Ishikawa (cell line): ENCODE measurements at regions not wholly inside any gene's neighbourhood (a gene's known extent, or its start where the extent isn't known, plus 50 kb on each side); places are given as distances from the start of the nearest gene placed in this dataset.

Experiments
- CEBPB ChIP-seq: IDR thresholded peaks from 2 replicates; pipeline ENCODE4 v1.6.1; 2012
- CREB1 ChIP-seq: IDR thresholded peaks from 2 replicates; pipeline ENCODE4 v1.6.1; 2012; ENCODE audit warnings: low read depth
- EGR1 ChIP-seq: IDR thresholded peaks from 2 replicates; pipeline ENCODE4 v1.6.1; 2012
- EP300 ChIP-seq: IDR thresholded peaks from 2 replicates; pipeline ENCODE4 v1.6.1; 2012; ENCODE audit warnings: borderline replicate concordance
- FOXM1 ChIP-seq: IDR thresholded peaks from 2 replicates; pipeline ENCODE4 v1.6.1; 2012; ENCODE audit warnings: low read depth, borderline replicate concordance
- NFIC ChIP-seq: IDR thresholded peaks from 2 replicates; pipeline ENCODE4 v1.6.1; 2012
- RAD21 ChIP-seq: IDR thresholded peaks from 2 replicates; pipeline ENCODE4 v1.6.1; 2012; ENCODE audit warnings: low read depth
- TAF1 ChIP-seq: IDR thresholded peaks from 2 replicates; pipeline ENCODE4 v1.6.1; 2012; ENCODE audit warnings: low read depth, mild to moderate bottlenecking
- TCF12 ChIP-seq: IDR thresholded peaks from 2 replicates; pipeline ENCODE4 v1.6.1; 2012; ENCODE audit warnings: low read depth
- TEAD4 ChIP-seq: IDR thresholded peaks from 2 replicates; pipeline ENCODE4 v1.6.1; 2012
- YY1 ChIP-seq: IDR thresholded peaks from 2 replicates; pipeline ENCODE4 v1.6.1; 2012; ENCODE audit warnings: low read depth
- ZBTB7A ChIP-seq: IDR thresholded peaks from 2 replicates; pipeline ENCODE4 v1.6.1; 2012; ENCODE audit warnings: low read depth
- TF ChIP-seq, protein P1 (sequence below): IDR thresholded peaks from 2 replicates; pipeline ENCODE4 v1.6.1; 2012; ENCODE audit warnings: low read depth, mild to moderate bottlenecking
- TF ChIP-seq, protein P2 (sequence below): IDR thresholded peaks from 2 replicates; pipeline ENCODE4 v1.6.1; 2012
- TF ChIP-seq, protein P3 (sequence below): IDR thresholded peaks from 2 replicates; pipeline ENCODE4 v1.6.1; 2012

DNA sequence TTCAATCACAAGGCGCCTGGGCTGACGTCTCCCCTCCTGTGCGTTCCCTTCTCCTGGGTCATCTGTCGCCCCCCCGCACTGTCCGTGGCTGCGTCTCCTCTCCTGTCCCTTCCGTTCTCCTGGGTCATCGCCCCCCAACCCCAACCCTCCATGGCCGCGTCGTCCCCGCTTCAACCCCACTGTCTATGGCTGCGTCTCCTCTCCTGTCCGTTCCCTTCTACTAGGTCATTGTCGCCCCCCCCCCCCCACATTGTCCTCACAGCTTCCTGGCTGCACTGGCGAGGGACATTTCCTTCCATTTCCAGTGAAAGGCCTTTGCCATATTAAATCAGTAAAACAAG is 118.9 kb downstream of the TMEM18 start:
- TF ChIP-seq EGR1: no peak
- no peak for TF ChIP-seq FOXM1
- no peak for TF ChIP-seq NFIC
- TF ChIP-seq TCF12: no peak
- no peak for TF ChIP-seq TEAD4
- no peak for TF ChIP-seq CEBPB
- TF ChIP-seq ZBTB7A: no peak
- TF ChIP-seq TAF1: no peak
- TF ChIP-seq YY1: no peak
- TF ChIP-seq CREB1: no peak
- TF ChIP-seq, protein P1, sequence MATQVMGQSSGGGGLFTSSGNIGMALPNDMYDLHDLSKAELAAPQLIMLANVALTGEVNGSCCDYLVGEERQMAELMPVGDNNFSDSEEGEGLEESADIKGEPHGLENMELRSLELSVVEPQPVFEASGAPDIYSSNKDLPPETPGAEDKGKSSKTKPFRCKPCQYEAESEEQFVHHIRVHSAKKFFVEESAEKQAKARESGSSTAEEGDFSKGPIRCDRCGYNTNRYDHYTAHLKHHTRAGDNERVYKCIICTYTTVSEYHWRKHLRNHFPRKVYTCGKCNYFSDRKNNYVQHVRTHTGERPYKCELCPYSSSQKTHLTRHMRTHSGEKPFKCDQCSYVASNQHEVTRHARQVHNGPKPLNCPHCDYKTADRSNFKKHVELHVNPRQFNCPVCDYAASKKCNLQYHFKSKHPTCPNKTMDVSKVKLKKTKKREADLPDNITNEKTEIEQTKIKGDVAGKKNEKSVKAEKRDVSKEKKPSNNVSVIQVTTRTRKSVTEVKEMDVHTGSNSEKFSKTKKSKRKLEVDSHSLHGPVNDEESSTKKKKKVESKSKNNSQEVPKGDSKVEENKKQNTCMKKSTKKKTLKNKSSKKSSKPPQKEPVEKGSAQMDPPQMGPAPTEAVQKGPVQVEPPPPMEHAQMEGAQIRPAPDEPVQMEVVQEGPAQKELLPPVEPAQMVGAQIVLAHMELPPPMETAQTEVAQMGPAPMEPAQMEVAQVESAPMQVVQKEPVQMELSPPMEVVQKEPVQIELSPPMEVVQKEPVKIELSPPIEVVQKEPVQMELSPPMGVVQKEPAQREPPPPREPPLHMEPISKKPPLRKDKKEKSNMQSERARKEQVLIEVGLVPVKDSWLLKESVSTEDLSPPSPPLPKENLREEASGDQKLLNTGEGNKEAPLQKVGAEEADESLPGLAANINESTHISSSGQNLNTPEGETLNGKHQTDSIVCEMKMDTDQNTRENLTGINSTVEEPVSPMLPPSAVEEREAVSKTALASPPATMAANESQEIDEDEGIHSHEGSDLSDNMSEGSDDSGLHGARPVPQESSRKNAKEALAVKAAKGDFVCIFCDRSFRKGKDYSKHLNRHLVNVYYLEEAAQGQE: no peak
- TF ChIP-seq, protein P2, sequence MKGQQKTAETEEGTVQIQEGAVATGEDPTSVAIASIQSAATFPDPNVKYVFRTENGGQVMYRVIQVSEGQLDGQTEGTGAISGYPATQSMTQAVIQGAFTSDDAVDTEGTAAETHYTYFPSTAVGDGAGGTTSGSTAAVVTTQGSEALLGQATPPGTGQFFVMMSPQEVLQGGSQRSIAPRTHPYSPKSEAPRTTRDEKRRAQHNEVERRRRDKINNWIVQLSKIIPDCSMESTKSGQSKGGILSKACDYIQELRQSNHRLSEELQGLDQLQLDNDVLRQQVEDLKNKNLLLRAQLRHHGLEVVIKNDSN: no peak
- no peak for TF ChIP-seq RAD21
- TF ChIP-seq, protein P3, sequence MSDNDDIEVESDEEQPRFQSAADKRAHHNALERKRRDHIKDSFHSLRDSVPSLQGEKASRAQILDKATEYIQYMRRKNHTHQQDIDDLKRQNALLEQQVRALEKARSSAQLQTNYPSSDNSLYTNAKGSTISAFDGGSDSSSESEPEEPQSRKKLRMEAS: no peak
- TF ChIP-seq EP300: no peak

GRCh38 chr2:557635-558301 is 119.4 kb downstream of the TMEM18 start:
- no peak for TF ChIP-seq EP300
- TF ChIP-seq ZBTB7A: no peak
- no peak for TF ChIP-seq TAF1
- TF ChIP-seq CEBPB: no peak
- TF ChIP-seq, protein P1: no peak
- TF ChIP-seq FOXM1: no peak
- no peak for TF ChIP-seq TCF12
- TF ChIP-seq TEAD4: no peak
- no peak for TF ChIP-seq RAD21
- no peak for TF ChIP-seq CREB1
- no peak for TF ChIP-seq NFIC
- TF ChIP-seq, protein P2: no peak
- TF ChIP-seq EGR1: no peak

GRCh38 chr2:556485-556884 is 120.7 kb downstream of the TMEM18 start:
- TF ChIP-seq FOXM1 (no peak), TCF12 (no peak), TEAD4 (no peak), CEBPB (no peak), TAF1 (no peak), RAD21 (no peak)
- TF ChIP-seq, protein P1: no peak

DNA sequence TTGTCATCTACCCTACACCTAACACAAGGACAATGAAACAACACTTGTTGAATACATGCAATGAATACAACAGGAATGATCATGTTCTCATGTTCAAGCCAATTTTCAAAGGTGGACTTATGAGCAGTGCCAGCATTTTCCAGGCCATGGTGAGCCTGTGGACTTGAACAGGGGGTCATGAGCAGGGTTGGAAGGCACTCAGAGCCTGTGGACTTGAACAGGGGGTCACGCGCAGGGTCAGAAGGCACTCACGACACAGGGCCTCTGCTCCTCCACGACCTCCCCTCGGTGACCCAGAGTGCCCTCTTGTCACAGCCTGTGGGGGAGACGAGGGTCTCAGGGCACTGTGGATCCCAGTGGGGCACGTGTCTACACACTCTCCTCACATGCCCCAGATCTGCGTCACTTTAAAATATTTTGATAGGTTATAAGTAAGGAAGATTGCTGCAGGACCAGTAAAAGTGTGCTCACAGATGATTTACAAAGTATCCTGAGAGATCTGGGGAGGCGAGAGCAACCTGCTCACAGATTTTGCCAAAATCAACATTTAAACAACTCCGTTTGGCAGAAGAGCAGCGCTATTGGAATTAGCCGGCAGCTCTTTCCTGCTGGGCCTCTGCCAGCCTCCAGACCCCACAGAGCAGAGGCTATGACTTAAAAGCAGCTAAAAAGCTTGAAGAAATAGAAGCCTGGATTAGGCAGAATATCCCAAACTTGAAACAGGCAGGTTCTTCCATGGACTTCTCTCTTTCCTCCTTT is 121.9 kb downstream of the TMEM18 start:
- TF ChIP-seq TEAD4 (no peak), YY1 (no peak), RAD21 (no peak), NFIC (no peak)

DNA sequence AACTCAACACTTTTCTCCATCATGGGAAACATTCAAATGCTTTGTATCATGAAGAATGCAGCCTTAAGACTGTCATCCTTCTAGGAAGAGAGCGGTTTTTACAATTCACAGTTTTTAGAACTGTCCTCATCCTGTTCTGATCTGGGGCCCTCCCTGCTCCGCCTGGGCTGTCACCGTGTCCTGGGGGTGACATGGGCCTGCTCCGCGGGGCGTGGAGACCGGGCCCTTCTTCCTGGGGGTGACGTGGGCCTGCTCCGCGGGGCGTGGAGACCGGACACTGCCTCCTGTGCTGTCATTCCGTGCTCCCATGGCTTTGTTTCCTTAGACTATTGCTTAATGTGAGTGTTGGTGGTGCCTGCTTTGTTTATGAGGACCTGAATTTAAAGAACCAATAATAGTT is 122.8 kb downstream of the TMEM18 start:
- TF ChIP-seq EGR1: no peak
- TF ChIP-seq TCF12: no peak
- no peak for TF ChIP-seq TAF1
- no peak for TF ChIP-seq YY1
- no peak for TF ChIP-seq ZBTB7A
- no peak for TF ChIP-seq NFIC
- TF ChIP-seq, protein P2: no peak
- no peak for TF ChIP-seq CEBPB
- TF ChIP-seq, protein P1: no peak
- TF ChIP-seq EP300: no peak
- TF ChIP-seq RAD21: no peak
- TF ChIP-seq, protein P3: no peak
- TF ChIP-seq TEAD4: no peak
- TF ChIP-seq FOXM1: no peak
- no peak for TF ChIP-seq CREB1
